ENCODE measurements at regions not wholly inside any gene's neighbourhood (a gene's known extent, or its start where the extent isn't known, plus 50 kb on each side); places are given as distances from the start of the nearest gene placed in this dataset.

DNA sequence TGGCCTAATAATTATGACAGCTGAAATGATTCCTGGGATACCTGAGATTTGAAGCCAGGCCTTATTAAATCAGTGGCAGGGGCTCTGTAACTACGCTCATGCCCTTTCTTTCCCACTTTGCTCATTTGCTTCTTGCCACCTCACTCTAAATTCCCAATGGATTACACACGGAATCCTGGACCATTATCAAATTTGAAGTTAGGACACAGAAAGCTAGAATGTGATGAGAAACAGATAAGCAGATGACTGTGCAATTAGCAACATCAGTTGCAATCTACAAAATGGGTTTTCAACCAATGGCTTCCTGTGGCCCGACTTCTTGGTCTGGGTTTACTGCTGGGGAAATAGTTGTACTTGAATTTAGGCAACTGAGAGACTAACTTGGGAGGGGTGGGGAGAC, 374.3 kb downstream of the INHBA start:
- H3K79me2 ChIP-seq (ENCODE audit: control insufficient read depth, insufficient read depth, low read length, unreplicated experiment): no peaks in the 10 kb centered on the region
- no peak overlapping the region for H3K4me3 ChIP-seq (ENCODE audit: low read depth, low read length)
- no peaks in the 10 kb centered on the region for H3K27me3 ChIP-seq (ENCODE audit: insufficient read depth, low read length)
- no peak overlapping the region for H2AFZ ChIP-seq (ENCODE audit: low read length, unreplicated experiment)
- H3K27ac ChIP-seq (ENCODE audit: low read depth, low read length): no peak overlapping the region
- H3K4me1 ChIP-seq (ENCODE audit: control insufficient read depth, insufficient read depth, low read length, unreplicated experiment): peaks cover 8% of the 10 kb centered on the region
- no peaks in the 10 kb centered on the region for H3K36me3 ChIP-seq (ENCODE audit: insufficient read depth, low read length)

- peaks cover 4% of the 10 kb centered on the region for H3K4me1 ChIP-seq (ENCODE audit: control insufficient read depth, insufficient read depth, low read length, unreplicated experiment)
- H3K27me3 ChIP-seq (ENCODE audit: insufficient read depth, low read length): no peaks in the 10 kb centered on the region
- no peak overlapping the region for H3K4me3 ChIP-seq (ENCODE audit: low read depth, low read length)
- H3K27ac ChIP-seq (ENCODE audit: low read depth, low read length): no peak overlapping the region
- no peaks in the 10 kb centered on the region for H3K36me3 ChIP-seq (ENCODE audit: insufficient read depth, low read length)
- no peaks in the 10 kb centered on the region for H3K79me2 ChIP-seq (ENCODE audit: control insufficient read depth, insufficient read depth, low read length, unreplicated experiment)
- H2AFZ ChIP-seq (ENCODE audit: low read length, unreplicated experiment): no peak overlapping the region
These were observed 374.8 kb downstream of the INHBA start for GRCh38 chr7:41328131-41328530.

- no peak overlapping the region for H3K4me3 ChIP-seq (ENCODE audit: low read depth, low read length)
- H3K27me3 ChIP-seq (ENCODE audit: insufficient read depth, low read length): no peaks in the 10 kb centered on the region
- no peak overlapping the region for H3K27ac ChIP-seq (ENCODE audit: low read depth, low read length)
- no peak overlapping the region for H2AFZ ChIP-seq (ENCODE audit: low read length, unreplicated experiment)
- H3K36me3 ChIP-seq (ENCODE audit: insufficient read depth, low read length): no peaks in the 10 kb centered on the region
- H3K79me2 ChIP-seq (ENCODE audit: control insufficient read depth, insufficient read depth, low read length, unreplicated experiment): no peaks in the 10 kb centered on the region
- no peaks in the 10 kb centered on the region for H3K4me1 ChIP-seq (ENCODE audit: control insufficient read depth, insufficient read depth, low read length, unreplicated experiment)
These were observed 376.3 kb downstream of the INHBA start for GRCh38 chr7:41326616-41327015.

DNA sequence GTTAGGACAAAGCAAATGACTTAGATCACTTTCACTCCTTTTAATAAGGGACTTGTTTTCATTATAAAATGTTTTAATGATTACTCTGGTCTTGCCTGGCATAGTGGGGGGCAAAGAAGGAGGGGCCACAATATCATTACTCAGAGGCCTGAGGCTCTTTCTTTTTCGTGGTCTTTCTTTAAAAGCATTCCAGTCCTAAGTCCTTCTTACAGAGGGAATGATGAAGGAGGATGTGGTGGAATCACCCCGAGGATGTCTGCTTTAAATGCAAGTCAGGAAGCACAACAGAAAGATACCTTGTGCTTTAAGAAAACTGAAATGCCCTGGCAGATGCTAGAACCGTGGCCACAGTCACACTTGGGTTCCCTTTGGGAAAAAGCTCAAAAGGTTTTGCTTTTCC, 379.1 kb downstream of the INHBA start:
- no peak overlapping the region for H2AFZ ChIP-seq (ENCODE audit: low read length, unreplicated experiment)
- no peak overlapping the region for H3K4me3 ChIP-seq (ENCODE audit: low read depth, low read length)
- no peaks in the 10 kb centered on the region for H3K36me3 ChIP-seq (ENCODE audit: insufficient read depth, low read length)
- no peaks in the 10 kb centered on the region for H3K27me3 ChIP-seq (ENCODE audit: insufficient read depth, low read length)
- H3K4me1 ChIP-seq (ENCODE audit: control insufficient read depth, insufficient read depth, low read length, unreplicated experiment): no peaks in the 10 kb centered on the region
- no peaks in the 10 kb centered on the region for H3K79me2 ChIP-seq (ENCODE audit: control insufficient read depth, insufficient read depth, low read length, unreplicated experiment)
- H3K27ac ChIP-seq (ENCODE audit: low read depth, low read length): no peak overlapping the region

GRCh38 chr7:41319581-41319980, 383.3 kb downstream of the INHBA start:
- Histone ChIP-seq H3K36me3 (ENCODE audit: insufficient read depth, low read length) (no peaks in the 10 kb centered on the region), H3K4me3 (ENCODE audit: low read depth, low read length) (no peak overlapping the region), H2AFZ (ENCODE audit: low read length, unreplicated experiment) (no peak overlapping the region)

GRCh38 chr7:41316410-41316809, 386.5 kb downstream of the INHBA start:
- Histone ChIP-seq H3K36me3 (ENCODE audit: insufficient read depth, low read length) (no peaks in the 10 kb centered on the region), H3K27ac (ENCODE audit: low read depth, low read length) (no peak overlapping the region), H3K4me3 (ENCODE audit: low read depth, low read length) (no peak overlapping the region), H3K4me1 (ENCODE audit: control insufficient read depth, insufficient read depth, low read length, unreplicated experiment) (no peaks in the 10 kb centered on the region), H3K27me3 (ENCODE audit: insufficient read depth, low read length) (no peaks in the 10 kb centered on the region), H3K79me2 (ENCODE audit: control insufficient read depth, insufficient read depth, low read length, unreplicated experiment) (no peaks in the 10 kb centered on the region), H2AFZ (ENCODE audit: low read length, unreplicated experiment) (no peak overlapping the region)

More at GRCh38 chr7:41319581-41319980, 383.3 kb downstream of the INHBA start:
- no peaks in the 10 kb centered on the region for H3K4me1 ChIP-seq (ENCODE audit: control insufficient read depth, insufficient read depth, low read length, unreplicated experiment)
- H3K79me2 ChIP-seq (ENCODE audit: control insufficient read depth, insufficient read depth, low read length, unreplicated experiment): no peaks in the 10 kb centered on the region
- H3K27me3 ChIP-seq (ENCODE audit: insufficient read depth, low read length): no peaks in the 10 kb centered on the region
- no peak overlapping the region for H3K27ac ChIP-seq (ENCODE audit: low read depth, low read length)

DNA sequence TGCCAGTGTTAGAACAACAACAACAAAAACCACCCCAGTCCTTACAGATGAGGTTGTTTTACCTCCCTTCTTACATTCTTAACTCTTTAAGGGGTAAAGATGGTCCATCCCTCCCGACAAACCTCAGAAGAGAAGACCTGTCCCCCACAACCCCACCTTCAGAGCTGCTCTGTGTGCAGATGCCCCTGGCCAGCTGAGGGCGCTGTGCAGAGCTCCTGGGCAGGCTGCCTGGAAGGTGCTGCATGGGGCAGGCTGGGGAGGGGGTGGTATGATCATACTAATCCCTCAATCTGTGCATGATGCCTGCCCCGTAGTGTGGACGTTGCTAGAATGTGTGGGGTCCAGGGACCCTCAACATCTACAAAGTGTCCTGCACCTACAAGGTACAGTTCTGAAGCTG, 387.1 kb downstream of the INHBA start:
- H3K4me1 ChIP-seq (ENCODE audit: control insufficient read depth, insufficient read depth, low read length, unreplicated experiment): no peaks in the 10 kb centered on the region
- no peak overlapping the region for H2AFZ ChIP-seq (ENCODE audit: low read length, unreplicated experiment)
- H3K27me3 ChIP-seq (ENCODE audit: insufficient read depth, low read length): no peaks in the 10 kb centered on the region
- no peak overlapping the region for H3K4me3 ChIP-seq (ENCODE audit: low read depth, low read length)
- no peaks in the 10 kb centered on the region for H3K79me2 ChIP-seq (ENCODE audit: control insufficient read depth, insufficient read depth, low read length, unreplicated experiment)
- H3K27ac ChIP-seq (ENCODE audit: low read depth, low read length): no peak overlapping the region
- no peaks in the 10 kb centered on the region for H3K36me3 ChIP-seq (ENCODE audit: insufficient read depth, low read length)

- no peak overlapping the region for H3K4me3 ChIP-seq (ENCODE audit: low read depth, low read length)
- H2AFZ ChIP-seq (ENCODE audit: low read length, unreplicated experiment): no peak overlapping the region
- no peaks in the 10 kb centered on the region for H3K36me3 ChIP-seq (ENCODE audit: insufficient read depth, low read length)
- no peaks in the 10 kb centered on the region for H3K27me3 ChIP-seq (ENCODE audit: insufficient read depth, low read length)
- no peaks in the 10 kb centered on the region for H3K4me1 ChIP-seq (ENCODE audit: control insufficient read depth, insufficient read depth, low read length, unreplicated experiment)
- H3K79me2 ChIP-seq (ENCODE audit: control insufficient read depth, insufficient read depth, low read length, unreplicated experiment): no peaks in the 10 kb centered on the region
- no peak overlapping the region for H3K27ac ChIP-seq (ENCODE audit: low read depth, low read length)
These were observed 389.7 kb downstream of the INHBA start for GRCh38 chr7:41313171-41313570.

- H3K4me3 ChIP-seq (ENCODE audit: low read depth, low read length): no peak overlapping the region
These were observed 390.7 kb downstream of the INHBA start for GRCh38 chr7:41312235-41312634.

GRCh38 chr7:41311301-41311700, 391.6 kb downstream of the INHBA start:
- Histone ChIP-seq H3K27me3 (ENCODE audit: insufficient read depth, low read length) (no peaks in the 10 kb centered on the region), H3K4me3 (ENCODE audit: low read depth, low read length) (no peak overlapping the region), H3K36me3 (ENCODE audit: insufficient read depth, low read length) (no peaks in the 10 kb centered on the region), H3K27ac (ENCODE audit: low read depth, low read length) (no peak overlapping the region), H3K79me2 (ENCODE audit: control insufficient read depth, insufficient read depth, low read length, unreplicated experiment) (no peaks in the 10 kb centered on the region), H2AFZ (ENCODE audit: low read length, unreplicated experiment) (no peak overlapping the region), H3K4me1 (ENCODE audit: control insufficient read depth, insufficient read depth, low read length, unreplicated experiment) (no peaks in the 10 kb centered on the region)

More at GRCh38 chr7:41312235-41312634, 390.7 kb downstream of the INHBA start:
- no peaks in the 10 kb centered on the region for H3K4me1 ChIP-seq (ENCODE audit: control insufficient read depth, insufficient read depth, low read length, unreplicated experiment)
- H3K36me3 ChIP-seq (ENCODE audit: insufficient read depth, low read length): no peaks in the 10 kb centered on the region
- no peak overlapping the region for H3K27ac ChIP-seq (ENCODE audit: low read depth, low read length)
- no peaks in the 10 kb centered on the region for H3K79me2 ChIP-seq (ENCODE audit: control insufficient read depth, insufficient read depth, low read length, unreplicated experiment)
- no peaks in the 10 kb centered on the region for H3K27me3 ChIP-seq (ENCODE audit: insufficient read depth, low read length)
- no peak overlapping the region for H2AFZ ChIP-seq (ENCODE audit: low read length, unreplicated experiment)

GRCh38 chr7:41306486-41306885, 396.4 kb downstream of the INHBA start:
- H3K27ac ChIP-seq (ENCODE audit: low read depth, low read length): no peak overlapping the region
- H3K4me3 ChIP-seq (ENCODE audit: low read depth, low read length): no peak overlapping the region
- no peaks in the 10 kb centered on the region for H3K4me1 ChIP-seq (ENCODE audit: control insufficient read depth, insufficient read depth, low read length, unreplicated experiment)
- no peak overlapping the region for H2AFZ ChIP-seq (ENCODE audit: low read length, unreplicated experiment)
- no peaks in the 10 kb centered on the region for H3K79me2 ChIP-seq (ENCODE audit: control insufficient read depth, insufficient read depth, low read length, unreplicated experiment)
- H3K27me3 ChIP-seq (ENCODE audit: insufficient read depth, low read length): no peaks in the 10 kb centered on the region
- no peaks in the 10 kb centered on the region for H3K36me3 ChIP-seq (ENCODE audit: insufficient read depth, low read length)
